ENCODE measurements at regions not wholly inside any gene's neighbourhood (a gene's known extent, or its start where the extent isn't known, plus 50 kb on each side); places are given as distances from the start of the nearest gene placed in this dataset.

- no peaks in the 10 kb centered on the region for H3K27me3 ChIP-seq (ENCODE audit: insufficient read depth, low read length)
- H3K4me3 ChIP-seq (replicated peaks in 1 of 2; ENCODE audit: low read depth in 1 of 2, low read length in 2 of 2), result no peak overlapping the region
- DNase-seq (ENCODE audit: low read depth, low spot score) (no peak), ATAC-seq (no peak)
- no peak overlapping the region for H2AFZ ChIP-seq (ENCODE audit: low read depth, low read length, poor library complexity, severe bottlenecking)
- ChIA-PET CTCF (no interaction called here), RAD21 (ENCODE audit: low non-redundant PET in 1 of 2, low total read pairs in 2 of 2, uncharacterized antibody in 2 of 2, unreplicated experiment in 2 of 2) (no interaction called here), POLR2A (no interaction called here)
- BruUV-seq (replicated peaks), result no TSS peak
- TF ChIP-seq ZBTB33 (IDR thresholded peaks at IDR 0.05; ENCODE audit: extremely low read depth, insufficient replicate concordance, low read length), result no peak
- no peak for TF ChIP-seq POLR2AphosphoS5 (IDR thresholded peaks at IDR 0.05; ENCODE audit: low read depth, low read length)
- H4K20me1 ChIP-seq (ENCODE audit: insufficient read depth), result no peaks in the 10 kb centered on the region
- no peaks in the 10 kb centered on the region for H3K36me3 ChIP-seq (ENCODE audit: control insufficient read depth in 1 of 2, insufficient read depth in 2 of 2, low read length in 2 of 2)
- H3K9me2 ChIP-seq (ENCODE audit: insufficient read depth), result no peaks in the 10 kb centered on the region
- no peak overlapping the region for H3K27ac ChIP-seq (ENCODE audit: low read depth, low read length)
- H3K9me3 ChIP-seq (ENCODE audit: control insufficient read depth in 1 of 2, insufficient read depth in 1 of 2, low read depth in 1 of 2, low read length in 2 of 2), result peaks cover 3 to 16% of the 10 kb centered on the region in 2 experiments; a peak in 2 of 4 replicates
- no peaks in the 10 kb centered on the region for H3K79me2 ChIP-seq (ENCODE audit: insufficient read depth, low read length)
- intact Hi-C loops (cut with micrococcal nuclease), result no loop called here
- no peak overlapping the region for H3K9ac ChIP-seq (ENCODE audit: low read length)
- no peaks in the 10 kb centered on the region for H3K4me1 ChIP-seq (ENCODE audit: control insufficient read depth in 1 of 2, insufficient read depth in 2 of 2, low read length in 2 of 2)
- no peak overlapping the region for H3K4me2 ChIP-seq (ENCODE audit: low read length)
These were observed 205.6 kb upstream of the SOX5 start for GRCh38 chr12:24155042-24155441.

DNA sequence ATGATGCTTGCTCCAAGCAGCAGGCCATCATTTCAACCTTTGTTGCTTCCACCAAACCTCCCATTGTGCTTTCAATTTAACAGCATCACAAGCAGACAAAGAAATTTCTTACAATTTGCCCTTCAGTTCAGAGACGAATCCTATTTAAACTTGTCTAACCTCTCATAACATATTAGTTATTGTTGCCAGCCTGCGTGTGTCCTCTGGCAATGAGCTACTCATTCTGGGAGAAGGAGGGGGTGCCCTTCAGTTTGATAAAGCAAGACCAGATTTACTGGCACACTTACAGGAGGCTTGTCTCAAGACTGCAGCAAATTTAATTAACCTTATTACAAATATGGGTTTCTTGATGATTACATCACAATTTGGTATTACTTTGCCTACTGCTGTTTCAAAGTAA, 203.6 kb upstream of the SOX5 start:
- H3K4me2 ChIP-seq (ENCODE audit: low read length), result no peak overlapping the region
- no peak for ATAC-seq
- POLR2A ChIA-PET, result no interaction called here
- no peaks in the 10 kb centered on the region for H4K20me1 ChIP-seq (ENCODE audit: insufficient read depth)
- no peak overlapping the region for H3K4me3 ChIP-seq (replicated peaks in 1 of 2; ENCODE audit: low read depth in 1 of 2, low read length in 2 of 2)
- intact Hi-C loops (cut with micrococcal nuclease), result no loop called here
- H3K4me1 ChIP-seq (ENCODE audit: control insufficient read depth in 1 of 2, insufficient read depth in 2 of 2, low read length in 2 of 2), result no peaks in the 10 kb centered on the region
- no peak overlapping the region for H2AFZ ChIP-seq (ENCODE audit: low read depth, low read length, poor library complexity, severe bottlenecking)
- RAD21 ChIA-PET (ENCODE audit: low non-redundant PET in 1 of 2, low total read pairs in 2 of 2, uncharacterized antibody in 2 of 2, unreplicated experiment in 2 of 2), result no interaction called here
- no TSS peak for BruUV-seq (replicated peaks)
- no peaks in the 10 kb centered on the region for H3K36me3 ChIP-seq (ENCODE audit: control insufficient read depth in 1 of 2, insufficient read depth in 2 of 2, low read length in 2 of 2)
- no peaks in the 10 kb centered on the region for H3K9me2 ChIP-seq (ENCODE audit: insufficient read depth)
- H3K27me3 ChIP-seq (ENCODE audit: insufficient read depth, low read length), result no peaks in the 10 kb centered on the region
- TF ChIP-seq ZFX (IDR thresholded peaks at IDR 0.05) (no peak), CBX3 (IDR thresholded peaks at IDR 0.05; ENCODE audit: low read depth) (no peak), SP1 (IDR thresholded peaks at IDR 0.05; ENCODE audit: low read depth) (no peak), YY1 (IDR thresholded peaks at IDR 0.05; ENCODE audit: extremely low read depth, insufficient replicate concordance, low read depth, low read length) (no peak)
- no peak for DNase-seq (ENCODE audit: low read depth, low spot score)
- no peaks in the 10 kb centered on the region for H3K79me2 ChIP-seq (ENCODE audit: insufficient read depth, low read length)
- H3K27ac ChIP-seq (ENCODE audit: low read depth, low read length), result no peak overlapping the region
- H3K9me3 ChIP-seq (ENCODE audit: control insufficient read depth in 1 of 2, insufficient read depth in 1 of 2, low read depth in 1 of 2, low read length in 2 of 2), result peaks cover 3 to 12% of the 10 kb centered on the region in 2 experiments; a peak in 2 of 4 replicates
- CTCF ChIA-PET, result no interaction called here
- no peak overlapping the region for H3K9ac ChIP-seq (ENCODE audit: low read length)

Data from HCT116 (cell line).